ENCODE measurements at regions not wholly inside any gene's neighbourhood (a gene's known extent, or its start where the extent isn't known, plus 50 kb on each side); places are given as distances from the start of the nearest gene placed in this dataset.

DNA sequence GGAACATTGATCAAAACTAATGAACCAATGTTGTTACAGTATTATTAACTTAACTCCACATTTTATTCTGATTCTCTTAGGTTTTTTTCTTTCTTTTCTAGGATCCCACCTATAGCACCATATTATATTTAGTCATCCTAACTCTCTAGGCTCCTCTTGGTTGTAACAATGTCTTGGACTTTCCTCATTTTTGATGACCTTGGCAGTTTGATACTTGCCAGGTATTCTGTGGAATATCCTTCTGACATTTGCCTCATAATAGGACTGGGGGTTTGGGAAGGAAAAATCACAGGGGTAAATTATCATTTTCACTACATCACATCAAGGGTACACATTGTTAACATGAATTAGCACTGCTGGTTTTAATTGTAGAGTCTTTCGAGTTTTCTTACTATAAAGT lies 851.6 kb upstream of the SOX9 start (continued):
- no peak for TF ChIP-seq ZNF512 (CRISPR knock-in tag; IDR thresholded peaks at IDR 0.05; ENCODE audit: borderline replicate concordance)

DNA sequence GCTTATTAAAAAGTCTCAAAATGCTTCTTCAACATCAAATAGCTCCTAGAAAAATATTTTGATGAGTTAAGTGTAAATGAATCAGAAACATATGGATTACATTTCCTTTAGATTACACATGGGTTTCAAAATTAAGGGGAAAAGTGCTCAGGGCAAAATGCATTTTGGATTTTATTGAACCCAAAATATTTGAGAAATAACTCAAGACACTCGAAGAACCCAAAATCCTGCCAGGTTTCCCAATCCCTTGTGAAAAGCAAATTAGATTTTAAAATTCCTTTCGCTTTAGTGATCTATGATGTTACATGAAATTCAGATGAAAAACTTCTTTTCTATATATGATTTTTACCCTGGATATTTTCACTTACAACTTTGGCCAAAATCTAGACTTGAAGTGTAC lies 847.4 kb upstream of the SOX9 start:
- CTCF ChIA-PET: no interaction called here
- Mint-ChIP-seq H3K36me3 (peaks cover 3% of the 10 kb centered on the region; the same call in 1 of the 2 replicates), H3K27ac (no peak overlapping the region), H3K4me1 (no peaks in the 10 kb centered on the region), H3K27me3 (ENCODE audit: low read depth) (peaks cover 10% of the 10 kb centered on the region), H3K9me3 (peaks cover 14% of the 10 kb centered on the region), H3K4me3 (no peak overlapping the region)
- POLR2A ChIA-PET: no interaction called here
- DNase-seq (ENCODE audit: low spot score): no peak
- TF ChIP-seq NFYB (CRISPR knock-in tag; conservative IDR thresholded peaks at IDR 0.05; ENCODE audit: low read depth): no peak
- no peak for TF ChIP-seq IRF2 (CRISPR knock-in tag; IDR thresholded peaks at IDR 0.05; ENCODE audit: borderline replicate concordance, low read depth)
- TF ChIP-seq EMX1 (CRISPR knock-in tag; IDR thresholded peaks at IDR 0.05): no peak
- TF ChIP-seq ZNF317 (CRISPR knock-in tag; IDR thresholded peaks at IDR 0.05; ENCODE audit: borderline replicate concordance, low read depth): no peak
- TF ChIP-seq, protein P1, sequence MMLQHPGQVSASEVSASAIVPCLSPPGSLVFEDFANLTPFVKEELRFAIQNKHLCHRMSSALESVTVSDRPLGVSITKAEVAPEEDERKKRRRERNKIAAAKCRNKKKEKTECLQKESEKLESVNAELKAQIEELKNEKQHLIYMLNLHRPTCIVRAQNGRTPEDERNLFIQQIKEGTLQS (CRISPR knock-in tag; conservative IDR thresholded peaks at IDR 0.05): no peak
- no peak for TF ChIP-seq ETV6 (CRISPR knock-in tag; IDR thresholded peaks at IDR 0.05)
- no peak for TF ChIP-seq HMGXB4 (CRISPR knock-in tag; IDR thresholded peaks at IDR 0.05)
- TF ChIP-seq NFE2L1 (CRISPR knock-in tag; IDR thresholded peaks at IDR 0.05): no peak
- TF ChIP-seq JAZF1 (CRISPR knock-in tag; IDR thresholded peaks at IDR 0.05): no peak
- ATAC-seq: no peak

GRCh38 chr17:71276079-71276478 lies 844.7 kb upstream of the SOX9 start:
- no peaks in the 10 kb centered on the region for H3K36me3 Mint-ChIP-seq
- POLR2A ChIA-PET: no interaction called here
- 0 out of 2 replicates have a peak, but pooled peaks cover 6% of the 10 kb centered on the region for H3K9me3 Mint-ChIP-seq
- H3K27ac Mint-ChIP-seq: no peak overlapping the region
- no peak overlapping the region for H3K4me3 Mint-ChIP-seq
- DNase-seq (ENCODE audit: low spot score): no peak
- no peak for ATAC-seq
- H3K27me3 Mint-ChIP-seq (ENCODE audit: low read depth): peaks cover 10% of the 10 kb centered on the region
- H3K4me1 Mint-ChIP-seq: no peaks in the 10 kb centered on the region
- CTCF ChIA-PET: no interaction called here
- TF ChIP-seq PRDM15 (CRISPR knock-in tag; IDR thresholded peaks at IDR 0.05) (no peak), JAZF1 (CRISPR knock-in tag; IDR thresholded peaks at IDR 0.05) (no peak), SOX15 (CRISPR knock-in tag; IDR thresholded peaks at IDR 0.05) (no peak), IRF1 (CRISPR knock-in tag; IDR thresholded peaks at IDR 0.05) (no peak), FOXJ3 (CRISPR knock-in tag; IDR thresholded peaks at IDR 0.05; ENCODE audit: borderline replicate concordance) (no peak), KAT7 (CRISPR knock-in tag; IDR thresholded peaks at IDR 0.05; ENCODE audit: borderline replicate concordance) (no peak), CDX4 (CRISPR knock-in tag; IDR thresholded peaks at IDR 0.05; ENCODE audit: borderline replicate concordance) (no peak), NFYB (CRISPR knock-in tag; conservative IDR thresholded peaks at IDR 0.05; ENCODE audit: low read depth) (no peak), ATF1 (CRISPR knock-in tag; IDR thresholded peaks at IDR 0.05) (no peak), MLX (CRISPR knock-in tag; IDR thresholded peaks at IDR 0.05) (no peak)
- TF ChIP-seq, protein P2, sequence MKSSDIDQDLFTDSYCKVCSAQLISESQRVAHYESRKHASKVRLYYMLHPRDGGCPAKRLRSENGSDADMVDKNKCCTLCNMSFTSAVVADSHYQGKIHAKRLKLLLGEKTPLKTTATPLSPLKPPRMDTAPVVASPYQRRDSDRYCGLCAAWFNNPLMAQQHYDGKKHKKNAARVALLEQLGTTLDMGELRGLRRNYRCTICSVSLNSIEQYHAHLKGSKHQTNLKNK (CRISPR knock-in tag; IDR thresholded peaks at IDR 0.05): no peak
- TF ChIP-seq, protein P3, sequence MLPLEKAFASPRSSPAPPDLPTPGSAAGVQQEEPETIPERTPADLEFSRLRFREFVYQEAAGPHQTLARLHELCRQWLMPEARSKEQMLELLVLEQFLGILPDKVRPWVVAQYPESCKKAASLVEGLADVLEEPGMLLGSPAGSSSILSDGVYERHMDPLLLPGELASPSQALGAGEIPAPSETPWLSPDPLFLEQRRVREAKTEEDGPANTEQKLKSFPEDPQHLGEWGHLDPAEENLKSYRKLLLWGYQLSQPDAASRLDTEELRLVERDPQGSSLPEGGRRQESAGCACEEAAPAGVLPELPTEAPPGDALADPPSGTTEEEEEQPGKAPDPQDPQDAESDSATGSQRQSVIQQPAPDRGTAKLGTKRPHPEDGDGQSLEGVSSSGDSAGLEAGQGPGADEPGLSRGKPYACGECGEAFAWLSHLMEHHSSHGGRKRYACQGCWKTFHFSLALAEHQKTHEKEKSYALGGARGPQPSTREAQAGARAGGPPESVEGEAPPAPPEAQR (CRISPR knock-in tag; IDR thresholded peaks at IDR 0.05): no peak
